H4 (cell line): ENCODE measurements at regions not wholly inside any gene's neighbourhood (a gene's known extent, or its start where the extent isn't known, plus 50 kb on each side); places are given as distances from the start of the nearest gene placed in this dataset.
"Not testable (repeated sequence)": the region's sequence is repeated elsewhere in the genome, so short reads cannot be mapped to it uniquely, and the experiment has no call there.

ENCODE experiments used
- DNase-seq: peaks from one replicate; pipeline ENCODE4 v3.0.0-alpha.2; 2015; ENCODE audit warnings: low spot score

GRCh38 chr16:63714876-63715275, 1407.0 kb downstream of the CDH11 start:
- DNase-seq = no peak

GRCh38 chr16:63712725-63713124, 1409.1 kb downstream of the CDH11 start:
- no peak for DNase-seq

GRCh38 chr16:63703612-63704011, 1418.3 kb downstream of the CDH11 start:
- DNase-seq = no peak

- no peak for DNase-seq
Measured at GRCh38 chr16:63702981-63703590, 1418.8 kb downstream of the CDH11 start.

DNA sequence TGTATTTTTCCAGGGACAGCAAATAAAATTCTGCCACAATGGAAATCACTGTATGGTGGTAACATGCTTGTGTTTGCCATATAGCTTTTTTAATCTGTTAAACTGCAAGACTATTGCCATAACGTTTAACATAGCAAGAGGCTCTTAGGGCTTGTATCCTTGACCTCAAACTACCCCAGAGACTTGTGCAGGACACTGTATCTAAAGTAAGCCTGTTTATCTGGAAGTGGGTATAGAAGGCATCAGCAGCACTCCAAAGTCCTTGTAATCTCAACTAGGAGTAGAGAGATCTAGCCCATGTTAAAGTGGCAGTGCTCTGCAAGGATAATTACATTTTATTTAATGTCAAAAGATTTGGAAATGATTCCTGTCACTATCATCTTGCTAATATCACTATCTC, 1424.1 kb downstream of the CDH11 start:
- no peak for DNase-seq

DNA sequence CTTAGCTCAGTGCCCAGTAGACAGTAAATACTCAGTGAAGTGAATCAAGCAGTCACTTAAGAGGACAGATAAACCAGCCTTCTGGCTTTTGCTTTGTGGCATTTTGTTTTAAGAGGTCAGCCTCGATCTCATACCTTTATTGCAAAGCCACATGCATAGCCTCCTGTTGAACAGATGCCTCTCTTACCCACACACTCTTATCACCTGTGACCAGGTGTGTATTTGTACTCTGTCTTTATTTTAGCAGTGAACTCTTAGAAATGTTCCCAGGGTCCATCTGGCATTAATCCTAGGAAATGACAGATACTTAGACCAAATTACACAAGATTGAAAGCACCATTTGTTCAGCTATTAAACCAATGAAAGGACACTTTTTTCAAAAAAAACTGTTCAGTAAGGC, 1426.5 kb downstream of the CDH11 start:
- DNase-seq = no peak

DNA sequence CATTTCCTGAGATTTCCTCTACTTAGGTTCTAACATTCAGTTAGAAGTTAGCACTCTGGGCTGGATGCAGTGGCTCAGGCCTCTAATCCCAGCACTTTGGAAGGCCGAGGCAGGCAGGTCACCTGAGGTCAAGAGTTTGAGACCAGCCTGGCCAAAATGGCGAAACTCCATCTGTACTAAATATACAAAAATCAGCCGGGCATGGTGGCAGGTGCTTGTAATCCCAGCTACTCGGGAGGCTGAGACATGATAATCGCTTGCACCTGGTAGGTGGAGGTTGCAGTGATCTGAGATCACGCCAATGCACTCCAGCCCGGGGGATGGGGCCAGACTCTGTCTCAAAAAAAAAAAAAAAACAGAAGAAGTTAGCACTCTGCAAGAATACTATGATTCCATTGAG, 1430.9 kb downstream of the CDH11 start:
- DNase-seq = no peak

DNA sequence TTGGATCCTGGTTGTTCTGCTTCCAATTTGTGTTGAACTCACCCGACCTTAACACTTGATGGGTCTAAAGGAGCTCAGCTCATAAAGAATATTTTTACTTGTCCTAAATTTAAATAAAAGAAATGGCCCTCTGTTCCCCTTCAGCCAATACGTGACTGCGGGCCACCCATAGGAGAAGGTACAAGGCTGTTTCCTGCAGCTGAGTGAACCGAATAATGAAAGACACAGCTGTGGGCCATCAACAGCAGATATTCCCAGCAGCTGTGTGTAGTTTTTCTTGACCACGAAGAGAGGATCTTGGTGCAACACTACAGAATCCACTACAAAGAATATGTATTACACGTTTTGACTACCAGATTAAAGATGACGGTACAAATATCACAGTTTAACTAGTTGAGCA, 1431.6 kb downstream of the CDH11 start:
- DNase-seq = no peak

- DNase-seq = no peak
Measured at GRCh38 chr16:63689068-63689467, 1432.8 kb downstream of the CDH11 start.

- no peak for DNase-seq
Measured at GRCh38 chr16:63684149-63685101, 1437.4 kb downstream of the CDH11 start.

- DNase-seq = no peak
Measured at GRCh38 chr16:63682844-63683243, 1439.0 kb downstream of the CDH11 start.

DNA sequence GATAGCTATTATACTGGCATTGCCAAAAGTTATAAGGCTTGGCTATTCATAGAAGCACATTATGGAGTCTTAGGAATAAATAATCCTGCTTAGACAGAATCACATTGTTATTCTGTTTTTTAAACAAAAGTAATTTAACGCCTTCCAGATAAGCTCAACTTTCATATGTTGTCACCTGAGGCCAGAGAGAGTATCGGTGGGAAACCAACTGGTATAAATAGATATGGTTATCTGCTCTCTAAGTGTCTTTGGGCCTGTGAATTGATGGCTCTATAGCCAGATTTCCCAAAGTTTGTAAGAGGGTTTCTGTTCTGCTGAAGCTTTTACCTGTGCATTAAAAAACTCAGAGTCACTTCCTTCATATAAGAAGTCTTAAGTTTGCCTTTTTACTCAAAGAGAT, 1449.4 kb downstream of the CDH11 start:
- no peak for DNase-seq

DNA sequence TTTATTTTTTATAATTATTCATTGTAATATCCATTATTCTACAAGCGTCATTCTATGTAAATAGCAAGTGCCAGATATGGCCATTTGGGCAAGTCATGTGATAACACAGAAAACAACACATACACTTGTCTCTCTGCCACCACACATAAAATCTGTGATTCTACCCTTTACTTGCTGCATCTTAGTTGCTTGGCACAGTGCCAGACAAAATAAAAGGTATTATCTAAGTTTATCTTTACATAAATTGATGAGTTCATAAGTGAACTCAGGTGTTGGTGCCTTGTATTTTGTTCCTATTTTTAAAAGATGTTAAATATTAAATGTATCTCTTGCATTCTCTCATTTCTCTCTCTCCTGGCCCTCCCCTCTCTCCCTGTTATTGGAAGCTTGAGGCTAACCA, 1458.7 kb downstream of the CDH11 start:
- no peak for DNase-seq

GRCh38 chr16:63655846-63656245, 1466.0 kb downstream of the CDH11 start:
- DNase-seq = no peak

GRCh38 chr16:63653044-63653839, 1468.6 kb downstream of the CDH11 start:
- no peak for DNase-seq

- no peak for DNase-seq
Measured at GRCh38 chr16:63652091-63652490, 1469.8 kb downstream of the CDH11 start.

DNA sequence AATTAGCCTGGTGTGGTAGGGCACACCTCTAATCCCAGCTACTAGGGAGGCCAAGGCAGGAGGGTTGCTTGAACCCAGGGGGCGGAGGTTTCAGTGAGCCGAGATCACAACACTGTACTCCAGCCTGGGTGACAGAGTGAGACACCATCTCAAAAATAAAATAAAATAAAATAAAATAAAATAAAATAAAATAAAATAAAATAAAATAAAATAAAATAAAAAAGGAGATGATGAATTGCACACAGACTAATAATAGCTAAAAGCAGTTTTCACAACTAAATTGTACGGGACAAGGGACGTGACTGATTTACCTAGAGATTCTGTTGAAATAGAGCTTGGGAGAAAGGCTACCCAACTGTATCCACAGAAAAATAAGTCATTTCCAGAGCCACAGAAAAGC, 1471.3 kb downstream of the CDH11 start:
- no peak for DNase-seq

DNA sequence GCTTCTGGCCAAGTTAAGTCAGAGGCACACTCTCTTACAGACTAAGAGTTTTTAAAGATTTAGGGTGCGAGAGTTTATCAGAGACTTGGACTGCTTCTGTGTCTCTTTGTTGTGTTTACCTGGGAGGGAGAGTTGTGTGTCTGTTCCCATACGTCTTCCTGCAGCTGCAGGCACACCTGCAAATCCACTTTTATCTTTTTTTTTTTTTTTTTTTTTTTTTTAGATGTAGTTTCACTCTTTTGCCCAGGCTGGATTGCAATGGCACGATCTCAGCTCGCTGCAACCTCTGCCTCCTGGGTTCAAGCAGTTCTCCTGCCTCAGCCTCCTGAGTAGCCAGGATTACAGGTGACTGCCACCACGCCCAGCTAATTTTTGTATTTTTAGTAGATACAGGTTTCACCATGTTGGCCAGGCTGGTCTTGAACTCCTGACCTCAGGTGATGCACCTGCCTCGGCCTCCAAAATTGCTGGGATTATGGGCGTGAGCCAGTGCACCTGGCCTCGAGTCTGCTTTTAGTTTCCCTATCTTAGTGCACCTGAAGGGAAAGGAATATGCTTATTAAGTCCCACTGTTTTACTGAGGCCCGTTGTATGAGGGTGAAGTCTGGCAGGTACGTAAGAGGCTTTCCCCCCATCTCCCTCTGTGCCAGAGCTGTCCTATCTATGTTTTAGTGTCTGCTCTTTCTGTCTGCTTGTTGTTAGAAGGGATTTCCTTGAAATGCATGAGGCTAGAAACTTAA, 1488.0 kb downstream of the CDH11 start:
- not testable (repeated sequence) for DNase-seq

- no peak for DNase-seq
Measured at GRCh38 chr16:63629272-63629671, 1492.6 kb downstream of the CDH11 start.

DNA sequence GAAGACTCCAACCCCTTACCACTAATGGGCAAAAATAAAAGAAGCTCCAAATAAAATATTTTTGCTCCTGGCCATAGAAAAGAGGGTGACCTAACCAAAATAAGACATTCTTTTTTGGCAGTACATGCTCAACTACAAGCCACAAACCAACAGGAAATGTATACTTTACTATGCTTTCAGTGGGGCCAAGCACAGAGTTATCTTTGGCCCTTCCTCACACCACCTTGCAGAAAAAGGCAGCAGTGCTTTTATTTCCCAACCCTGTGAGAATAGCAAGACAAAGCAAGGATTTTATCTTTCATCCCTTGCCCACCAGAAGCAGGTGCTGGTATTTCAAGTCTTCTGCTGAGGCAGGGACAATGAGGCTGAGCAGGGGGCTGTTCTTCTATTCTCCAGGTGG, 1493.1 kb downstream of the CDH11 start:
- no peak for DNase-seq

DNA sequence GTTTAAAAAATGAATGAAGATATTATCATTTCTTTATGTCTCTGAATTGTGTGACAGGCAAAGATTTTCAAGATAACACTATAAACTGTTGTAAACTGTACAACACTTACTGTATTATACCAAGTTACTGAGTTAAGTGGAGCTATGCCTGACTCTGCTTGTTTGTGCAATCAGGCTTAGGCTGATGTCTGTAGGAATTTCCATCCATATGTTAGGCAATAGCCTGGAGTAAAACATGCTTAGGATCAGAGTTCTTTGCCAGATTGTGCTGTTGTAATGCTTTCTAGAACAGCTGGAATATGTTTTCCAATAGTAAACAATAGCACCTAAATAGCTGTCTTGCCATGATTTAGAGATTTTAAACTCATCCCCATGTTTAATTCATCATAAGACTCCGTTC, 1496.7 kb downstream of the CDH11 start:
- DNase-seq = no peak

DNA sequence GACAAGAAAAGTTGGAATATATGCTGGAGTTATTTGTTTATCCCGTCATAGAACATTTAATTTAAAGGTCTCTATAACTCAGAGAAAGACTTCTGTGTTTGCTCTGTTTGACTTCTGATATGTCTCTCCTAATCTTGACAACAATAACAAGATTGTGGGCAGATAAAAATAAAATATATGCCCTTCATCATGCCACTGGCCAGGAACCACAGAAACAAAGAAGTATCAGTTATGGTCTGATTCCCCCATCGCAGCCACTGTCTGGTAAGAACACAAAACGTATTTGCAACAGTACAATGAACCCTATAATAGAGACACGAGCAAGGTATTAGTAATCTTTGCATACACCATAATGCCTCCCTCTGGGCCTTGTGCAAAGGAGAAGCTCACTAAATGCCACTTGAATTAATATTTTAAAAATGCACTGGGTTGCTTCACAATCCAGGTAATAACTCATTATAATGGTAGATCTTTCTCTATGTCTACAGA, 1498.3 kb downstream of the CDH11 start:
- DNase-seq = no peak
